Brain microvascular endothelial cell (primary cell): ENCODE measurements at regions not wholly inside any gene's neighbourhood (a gene's known extent, or its start where the extent isn't known, plus 50 kb on each side); places are given as distances from the start of the nearest gene placed in this dataset.

Source experiments
- DNase-seq: peaks from one replicate; pipeline ENCODE4 v3.0.0-alpha.2; 2020
- H3K27ac ChIP-seq: fragments of 250-450 bp; sonication (Bioruptor Pico); 2 replicates; pipeline ENCODE4 v1.5.1; 2020; ENCODE audit warnings: mild to moderate bottlenecking, moderate library complexity
- H3K27me3 ChIP-seq: fragments of 250-450 bp; sonication (Bioruptor Pico); replicated peaks from 2 replicates; pipeline ENCODE4 v1.5.1; 2020; ENCODE audit warnings: mild to moderate bottlenecking
- H3K36me3 ChIP-seq: fragments of 250-450 bp; sonication (Bioruptor Pico); replicated peaks from 2 replicates; pipeline ENCODE4 v1.5.1; 2020; ENCODE audit warnings: mild to moderate bottlenecking
- H3K4me3 ChIP-seq: 2 replicates; pipeline ENCODE4 v1.5.1; 2011; ENCODE audit warnings: low read depth, mild to moderate bottlenecking, control low read depth, low read length, moderate library complexity
- CTCF ChIP-seq: IDR thresholded peaks from 2 replicates; pipeline ENCODE4 v1.5.1; 2011; ENCODE audit warnings: low read depth, mild to moderate bottlenecking, moderate library complexity, low read length, control low read depth, inconsistent platforms; ENCODE audit errors: missing control alignments
- in situ Hi-C: cut with HindIII; loops from 2 replicates; pipeline ENCODE4 v1.10.0; 2017; ENCODE audit warnings: low sequenced_read_pairs, low pct_ligation_motif_present

GRCh38 chr12:63090716-63091115 is 60.3 kb downstream of the AVPR1A start:
- in situ Hi-C loops: no loop called here
- no peaks in the 10 kb centered on the region for H3K36me3 ChIP-seq
- no peak overlapping the region for H3K4me3 ChIP-seq
- no peaks in the 10 kb centered on the region for H3K27me3 ChIP-seq
- TF ChIP-seq CTCF: no peak
- DNase-seq: no peak
- H3K27ac ChIP-seq: no peak overlapping the region

- DNase-seq: no peak
- H3K4me3 ChIP-seq: no peak overlapping the region
- in situ Hi-C loops: no loop called here
- no peak overlapping the region for H3K27ac ChIP-seq
- no peaks in the 10 kb centered on the region for H3K27me3 ChIP-seq
- no peak for TF ChIP-seq CTCF
- no peaks in the 10 kb centered on the region for H3K36me3 ChIP-seq
These were observed 64.7 kb downstream of the AVPR1A start for GRCh38 chr12:63086149-63086915.

DNA sequence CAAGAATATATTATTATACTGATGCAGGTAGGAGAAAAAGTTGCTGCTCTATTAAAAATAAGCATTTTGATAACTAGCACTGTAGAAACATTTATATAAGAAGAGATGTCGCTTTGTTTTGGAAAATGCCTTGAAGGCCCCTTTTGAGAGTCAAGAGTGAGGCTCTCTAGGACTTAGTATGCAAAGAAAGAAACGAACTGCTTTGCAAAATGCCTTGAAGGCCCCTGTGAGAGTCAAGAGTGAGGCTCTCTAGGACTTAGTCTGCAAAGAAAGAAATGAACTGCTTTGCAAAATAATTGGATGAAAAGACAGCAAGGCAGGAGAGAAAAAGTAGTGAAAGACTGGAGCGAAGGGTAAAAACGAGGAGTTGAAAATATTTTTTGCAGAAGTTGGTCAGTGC is 65.9 kb downstream of the AVPR1A start:
- TF ChIP-seq CTCF: no peak
- in situ Hi-C loops: no loop called here
- H3K27me3 ChIP-seq: no peaks in the 10 kb centered on the region
- H3K27ac ChIP-seq: no peak overlapping the region
- no peaks in the 10 kb centered on the region for H3K36me3 ChIP-seq
- H3K4me3 ChIP-seq: no peak overlapping the region
- DNase-seq: no peak

DNA sequence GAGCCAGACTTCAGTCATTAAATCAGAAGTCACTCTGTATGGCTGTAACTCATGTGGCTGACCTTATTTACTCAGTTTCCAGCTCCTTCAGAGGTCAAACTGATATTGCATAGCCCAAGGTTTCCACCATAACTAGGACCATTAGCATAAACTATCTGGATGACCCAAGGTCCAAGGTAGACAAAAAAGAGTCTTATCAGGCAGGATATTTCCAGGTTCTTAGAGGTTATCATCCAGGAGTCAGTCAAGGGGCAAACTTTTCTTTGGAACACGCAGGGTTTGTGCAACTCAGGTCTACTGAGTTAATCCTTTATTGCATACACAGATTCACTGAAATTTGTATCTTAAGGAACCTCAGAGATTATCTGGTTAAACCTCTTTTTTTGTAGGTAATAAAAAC is 66.5 kb downstream of the AVPR1A start:
- Histone ChIP-seq H3K27ac (no peak overlapping the region), H3K27me3 (no peaks in the 10 kb centered on the region), H3K4me3 (no peak overlapping the region), H3K36me3 (no peaks in the 10 kb centered on the region)
- DNase-seq: no peak
- in situ Hi-C loops: no loop called here
- TF ChIP-seq CTCF: no peak

- no peaks in the 10 kb centered on the region for H3K27me3 ChIP-seq
- H3K4me3 ChIP-seq: no peak overlapping the region
- in situ Hi-C loops: no loop called here
- H3K36me3 ChIP-seq: no peaks in the 10 kb centered on the region
- H3K27ac ChIP-seq: no peak overlapping the region
- no peak for DNase-seq
- no peak for TF ChIP-seq CTCF
These were observed 68.0 kb downstream of the AVPR1A start for GRCh38 chr12:63083046-63083445.

DNA sequence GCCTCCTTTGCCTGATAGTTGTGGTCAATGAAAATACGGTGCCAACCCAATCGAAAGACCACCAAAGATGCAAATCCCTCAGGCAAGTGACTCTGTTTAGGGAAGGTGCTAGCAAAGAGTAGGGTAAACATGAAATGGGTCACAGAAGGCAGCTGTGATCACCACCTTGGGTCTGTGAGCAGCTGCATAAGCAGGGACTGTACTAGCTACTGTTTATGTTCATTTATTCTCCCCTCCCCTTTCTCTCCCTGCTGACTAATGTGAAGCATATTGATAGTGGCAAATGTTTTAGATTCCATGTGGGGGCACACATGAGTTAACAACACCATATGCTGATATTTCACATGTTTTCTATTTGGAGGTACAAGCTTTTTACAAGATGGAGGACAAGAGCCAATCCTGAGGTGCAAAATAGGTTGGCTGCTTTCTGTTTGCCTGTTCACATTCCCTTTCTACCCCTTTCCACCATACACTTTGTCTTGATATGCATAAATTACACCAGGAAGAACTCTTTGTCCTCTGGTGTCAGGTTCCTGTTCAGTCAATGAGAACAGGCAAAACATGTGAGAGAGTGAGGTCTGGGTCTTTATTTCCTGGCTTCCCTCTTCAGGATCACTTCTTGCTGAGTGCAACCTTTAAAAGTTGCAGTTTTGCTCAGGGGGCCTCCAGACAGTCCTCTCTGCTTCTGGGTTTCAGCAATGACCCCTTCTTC is 71.1 kb downstream of the AVPR1A start:
- Histone ChIP-seq H3K36me3 (no peaks in the 10 kb centered on the region), H3K27ac (no peak overlapping the region), H3K27me3 (no peaks in the 10 kb centered on the region), H3K4me3 (no peak overlapping the region)
- DNase-seq: peak; percentile 27
- in situ Hi-C loops: no loop called here
- TF ChIP-seq CTCF: no peak
